Mesothelial cell of epicardium (in vitro differentiated cells): ENCODE measurements at regions not wholly inside any gene's neighbourhood (a gene's known extent, or its start where the extent isn't known, plus 50 kb on each side); places are given as distances from the start of the nearest gene placed in this dataset.

ENCODE experiments used
- DNase-seq, 2 experiments: peaks; one replicate each; pipeline ENCODE4 v3.0.0; 2021; ENCODE audit warnings: low spot score in 2 of 2; ENCODE audit not compliant: unreplicated experiment in 2 of 2
- H3K27ac Mint-ChIP-seq: 2 replicates; pipeline ENCODE4 v1.8.0; 2021; ENCODE audit warnings: mixed read lengths
- H3K27me3 Mint-ChIP-seq: 2 replicates; pipeline ENCODE4 v1.8.0; 2021; ENCODE audit warnings: low read depth, mixed read lengths
- H3K36me3 Mint-ChIP-seq: 2 replicates; pipeline ENCODE4 v1.8.0; 2021; ENCODE audit warnings: mixed read lengths
- H3K4me1 Mint-ChIP-seq: 2 replicates; pipeline ENCODE4 v1.8.0; 2021; ENCODE audit warnings: mixed read lengths
- H3K4me3 Mint-ChIP-seq: 2 replicates; pipeline ENCODE4 v1.8.0; 2021; ENCODE audit warnings: mild to moderate bottlenecking, moderate library complexity, mixed read lengths
- H3K9me3 Mint-ChIP-seq: 2 replicates; pipeline ENCODE4 v1.8.0; 2021; ENCODE audit warnings: mixed read lengths
- CTCF ChIP-seq: fragments of 200-600 bp; sonication (generic); IDR thresholded peaks from one replicate; pipeline ENCODE4 v1.5.0; 2021; ENCODE audit warnings: antibody characterized with exemption; ENCODE audit not compliant: unreplicated experiment

- no peak for TF ChIP-seq CTCF
- H3K9me3 Mint-ChIP-seq: no peaks in the 10 kb centered on the region
- no peaks in the 10 kb centered on the region for H3K27me3 Mint-ChIP-seq
- H3K27ac Mint-ChIP-seq: no peak overlapping the region
- DNase-seq: no peak
- H3K36me3 Mint-ChIP-seq: no peaks in the 10 kb centered on the region
- H3K4me3 Mint-ChIP-seq: no peak overlapping the region
- peaks cover 3% of the 10 kb centered on the region for H3K4me1 Mint-ChIP-seq
Measured at GRCh38 chr5:173798127-173798810, 89.9 kb upstream of the CPEB4 start.

- DNase-seq: no peak
- no peak overlapping the region for H3K4me3 Mint-ChIP-seq
- no peaks in the 10 kb centered on the region for H3K4me1 Mint-ChIP-seq
- H3K36me3 Mint-ChIP-seq: no peaks in the 10 kb centered on the region
- no peak overlapping the region for H3K27ac Mint-ChIP-seq
- H3K27me3 Mint-ChIP-seq: no peaks in the 10 kb centered on the region
- peaks cover 5% of the 10 kb centered on the region for H3K9me3 Mint-ChIP-seq
- no peak for TF ChIP-seq CTCF
Measured at GRCh38 chr5:173800340-173800739, 87.8 kb upstream of the CPEB4 start.

DNA sequence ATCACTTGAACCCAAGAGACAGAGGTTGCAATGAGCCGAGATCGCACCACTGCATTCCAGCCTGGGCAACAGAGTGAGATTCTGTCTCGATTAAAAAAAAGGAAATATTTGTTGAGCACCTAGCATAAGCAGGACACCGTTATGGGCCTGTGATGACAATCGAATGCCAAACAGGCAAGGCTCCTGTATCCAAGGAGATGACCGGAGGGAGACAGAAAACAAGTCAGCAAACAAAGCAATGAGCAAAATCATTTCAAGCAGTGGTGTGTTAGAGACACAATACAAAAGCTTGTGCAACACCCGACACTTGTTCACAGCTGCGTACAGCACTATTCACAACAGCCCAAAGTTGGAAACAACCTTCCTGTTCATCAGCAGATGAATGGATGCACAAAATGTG is 87.1 kb upstream of the CPEB4 start:
- H3K4me1 Mint-ChIP-seq: no peaks in the 10 kb centered on the region
- no peaks in the 10 kb centered on the region for H3K27me3 Mint-ChIP-seq
- TF ChIP-seq CTCF: no peak
- H3K9me3 Mint-ChIP-seq: peaks cover 5% of the 10 kb centered on the region
- H3K4me3 Mint-ChIP-seq: no peak overlapping the region
- H3K36me3 Mint-ChIP-seq: no peaks in the 10 kb centered on the region
- no peak for DNase-seq
- H3K27ac Mint-ChIP-seq: no peak overlapping the region

- Mint-ChIP-seq H3K27ac (no peak overlapping the region), H3K36me3 (no peaks in the 10 kb centered on the region), H3K4me1 (no peaks in the 10 kb centered on the region), H3K4me3 (no peak overlapping the region), H3K27me3 (no peaks in the 10 kb centered on the region), H3K9me3 (peaks cover 5% of the 10 kb centered on the region)
- no peak for TF ChIP-seq CTCF
- no peak for DNase-seq
Measured at GRCh38 chr5:173802670-173803165, 85.4 kb upstream of the CPEB4 start.

DNA sequence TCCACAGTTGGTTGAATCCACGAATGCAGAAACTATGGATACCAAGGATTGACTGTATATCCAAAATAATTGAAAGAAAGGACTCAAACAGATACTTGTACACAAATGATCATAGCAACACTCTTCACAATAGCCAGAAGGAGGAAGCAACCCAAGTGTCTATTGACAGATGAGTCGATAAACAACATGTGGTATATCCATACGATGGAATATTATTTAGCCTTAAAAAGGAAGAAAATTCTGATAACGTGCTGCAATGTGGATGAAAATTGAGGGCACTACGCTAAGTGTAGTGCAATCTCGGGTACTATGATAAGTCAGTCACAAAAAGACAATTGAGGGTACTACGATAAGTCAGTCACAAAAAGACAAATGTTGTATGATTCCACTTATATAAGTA is 83.6 kb upstream of the CPEB4 start:
- Mint-ChIP-seq H3K4me1 (no peaks in the 10 kb centered on the region), H3K27me3 (no peaks in the 10 kb centered on the region), H3K4me3 (no peak overlapping the region), H3K9me3 (peaks cover 5% of the 10 kb centered on the region), H3K27ac (no peak overlapping the region), H3K36me3 (no peaks in the 10 kb centered on the region)
- TF ChIP-seq CTCF: no peak
- DNase-seq: no peak
